Osteocyte (in vitro differentiated cells): ENCODE measurements at regions not wholly inside any gene's neighbourhood (a gene's known extent, or its start where the extent isn't known, plus 50 kb on each side); places are given as distances from the start of the nearest gene placed in this dataset.

Experiments
- DNase-seq: peaks from one replicate; pipeline ENCODE4 v3.0.0; 2021; ENCODE audit warnings: mixed read lengths; ENCODE audit not compliant: unreplicated experiment; ENCODE audit errors: extremely low spot score
- H3K27ac Mint-ChIP-seq: one replicate; pipeline ENCODE4 v1.8.0; 2021; ENCODE audit warnings: mild to moderate bottlenecking, mixed read lengths; ENCODE audit not compliant: unreplicated experiment
- H3K27me3 Mint-ChIP-seq: one replicate; pipeline ENCODE4 v1.8.0; 2021; ENCODE audit warnings: mixed read lengths; ENCODE audit not compliant: unreplicated experiment
- H3K36me3 Mint-ChIP-seq: one replicate; pipeline ENCODE4 v1.8.0; 2021; ENCODE audit warnings: mixed read lengths; ENCODE audit not compliant: unreplicated experiment
- H3K4me1 Mint-ChIP-seq: one replicate; pipeline ENCODE4 v1.8.0; 2021; ENCODE audit warnings: mixed read lengths; ENCODE audit not compliant: unreplicated experiment
- H3K4me3 Mint-ChIP-seq: one replicate; pipeline ENCODE4 v1.8.0; 2021; ENCODE audit warnings: mild to moderate bottlenecking, moderate library complexity, mixed read lengths; ENCODE audit not compliant: unreplicated experiment
- H3K9me3 Mint-ChIP-seq: one replicate; pipeline ENCODE4 v1.8.0; 2021; ENCODE audit warnings: mixed read lengths; ENCODE audit not compliant: unreplicated experiment
- TF ChIP-seq, protein P1 (sequence below): fragments of 200-600 bp; sonication (generic); IDR thresholded peaks from 2 replicates; pipeline ENCODE4 v1.5.0; 2021; ENCODE audit warnings: antibody characterized with exemption, mild to moderate bottlenecking, moderate library complexity

GRCh38 chr3:80556763-80557162 lies 789.0 kb upstream of the ROBO1 start:
- no peaks in the 10 kb centered on the region for H3K4me1 Mint-ChIP-seq
- no peaks in the 10 kb centered on the region for H3K36me3 Mint-ChIP-seq
- DNase-seq = no peak
- peaks cover 4% of the 10 kb centered on the region for H3K27me3 Mint-ChIP-seq
- no peak overlapping the region for H3K4me3 Mint-ChIP-seq
- TF ChIP-seq, protein P1, sequence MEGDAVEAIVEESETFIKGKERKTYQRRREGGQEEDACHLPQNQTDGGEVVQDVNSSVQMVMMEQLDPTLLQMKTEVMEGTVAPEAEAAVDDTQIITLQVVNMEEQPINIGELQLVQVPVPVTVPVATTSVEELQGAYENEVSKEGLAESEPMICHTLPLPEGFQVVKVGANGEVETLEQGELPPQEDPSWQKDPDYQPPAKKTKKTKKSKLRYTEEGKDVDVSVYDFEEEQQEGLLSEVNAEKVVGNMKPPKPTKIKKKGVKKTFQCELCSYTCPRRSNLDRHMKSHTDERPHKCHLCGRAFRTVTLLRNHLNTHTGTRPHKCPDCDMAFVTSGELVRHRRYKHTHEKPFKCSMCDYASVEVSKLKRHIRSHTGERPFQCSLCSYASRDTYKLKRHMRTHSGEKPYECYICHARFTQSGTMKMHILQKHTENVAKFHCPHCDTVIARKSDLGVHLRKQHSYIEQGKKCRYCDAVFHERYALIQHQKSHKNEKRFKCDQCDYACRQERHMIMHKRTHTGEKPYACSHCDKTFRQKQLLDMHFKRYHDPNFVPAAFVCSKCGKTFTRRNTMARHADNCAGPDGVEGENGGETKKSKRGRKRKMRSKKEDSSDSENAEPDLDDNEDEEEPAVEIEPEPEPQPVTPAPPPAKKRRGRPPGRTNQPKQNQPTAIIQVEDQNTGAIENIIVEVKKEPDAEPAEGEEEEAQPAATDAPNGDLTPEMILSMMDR = no peak
- H3K9me3 Mint-ChIP-seq = no peaks in the 10 kb centered on the region
- no peak overlapping the region for H3K27ac Mint-ChIP-seq

DNA sequence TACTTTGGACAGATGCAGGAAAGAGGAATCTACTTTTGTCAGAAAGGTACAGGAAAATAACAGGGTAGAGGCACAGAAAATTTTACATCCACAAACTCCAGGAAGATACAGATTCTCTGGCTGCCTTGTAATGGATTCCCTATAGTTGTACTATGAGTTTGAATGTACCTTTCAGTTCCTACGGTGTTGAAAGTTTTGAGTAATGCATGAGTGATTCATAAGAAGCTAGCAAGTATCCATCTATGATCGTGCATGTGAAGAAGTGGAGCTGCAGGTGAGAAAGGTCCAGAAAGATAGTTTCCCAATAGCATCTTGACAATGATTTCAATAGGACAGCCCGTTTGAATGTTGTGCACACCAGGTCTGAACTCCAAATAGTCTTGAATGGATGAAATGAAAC lies 786.5 kb upstream of the ROBO1 start:
- Mint-ChIP-seq H3K9me3 (no peaks in the 10 kb centered on the region), H3K4me3 (no peak overlapping the region), H3K4me1 (no peaks in the 10 kb centered on the region), H3K27me3 (peaks cover 2% of the 10 kb centered on the region), H3K36me3 (no peaks in the 10 kb centered on the region), H3K27ac (no peak overlapping the region)
- TF ChIP-seq, protein P1 = no peak
- no peak for DNase-seq

DNA sequence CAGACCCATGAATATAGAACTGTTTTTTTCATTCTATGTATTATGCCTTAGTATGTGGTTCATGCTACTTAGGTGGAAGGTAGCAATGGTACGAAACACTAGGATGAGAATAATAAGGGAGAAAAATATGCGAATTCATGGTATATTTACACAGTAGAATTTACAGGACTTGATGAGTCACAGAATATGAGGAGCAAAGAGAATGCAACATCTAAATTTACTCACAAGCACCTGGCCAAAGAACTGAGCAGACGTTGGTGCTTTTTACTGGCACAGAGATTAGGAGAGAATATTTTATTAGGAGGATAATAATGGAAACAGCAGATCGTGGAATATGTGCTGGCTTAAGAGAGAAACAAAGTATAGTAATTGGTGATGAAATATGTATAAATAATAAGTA lies 785.4 kb upstream of the ROBO1 start:
- no peak for DNase-seq
- H3K9me3 Mint-ChIP-seq = no peaks in the 10 kb centered on the region
- no peaks in the 10 kb centered on the region for H3K36me3 Mint-ChIP-seq
- no peak overlapping the region for H3K4me3 Mint-ChIP-seq
- no peaks in the 10 kb centered on the region for H3K4me1 Mint-ChIP-seq
- H3K27me3 Mint-ChIP-seq = peaks cover 2% of the 10 kb centered on the region
- no peak overlapping the region for H3K27ac Mint-ChIP-seq
- TF ChIP-seq, protein P1 = no peak

- Mint-ChIP-seq H3K36me3 (no peaks in the 10 kb centered on the region), H3K4me3 (no peak overlapping the region), H3K4me1 (no peaks in the 10 kb centered on the region), H3K27ac (no peak overlapping the region), H3K27me3 (no peaks in the 10 kb centered on the region), H3K9me3 (no peaks in the 10 kb centered on the region)
- DNase-seq = no peak
- TF ChIP-seq, protein P1 = no peak
Observed at GRCh38 chr3:80550174-80550573, 782.4 kb upstream of the ROBO1 start.

DNA sequence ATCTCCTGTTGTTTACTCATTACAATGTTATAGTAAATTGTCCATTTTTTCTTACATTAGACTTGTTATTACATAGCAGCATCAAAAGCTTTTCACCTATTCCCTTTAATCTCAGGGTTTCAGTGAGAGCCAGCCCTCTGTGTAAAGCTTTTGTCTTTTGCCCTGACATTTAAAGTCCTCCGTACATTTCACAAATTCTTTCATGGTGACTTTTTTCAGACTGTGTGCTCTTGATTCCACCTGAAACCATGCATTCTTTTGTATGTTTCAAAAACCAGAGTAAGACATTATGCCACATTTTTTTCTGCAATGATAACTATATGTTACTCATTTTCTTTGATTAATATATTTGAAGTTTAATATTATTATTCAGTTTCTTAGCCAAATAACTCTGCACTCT lies 781.4 kb upstream of the ROBO1 start:
- no peaks in the 10 kb centered on the region for H3K27me3 Mint-ChIP-seq
- TF ChIP-seq, protein P1 = no peak
- no peak overlapping the region for H3K27ac Mint-ChIP-seq
- H3K4me1 Mint-ChIP-seq = no peaks in the 10 kb centered on the region
- no peak for DNase-seq
- no peaks in the 10 kb centered on the region for H3K9me3 Mint-ChIP-seq
- H3K36me3 Mint-ChIP-seq = no peaks in the 10 kb centered on the region
- H3K4me3 Mint-ChIP-seq = no peak overlapping the region
